Fibroblast of skin of left quadriceps (primary cell): ENCODE measurements at regions not wholly inside any gene's neighbourhood (a gene's known extent, or its start where the extent isn't known, plus 50 kb on each side); places are given as distances from the start of the nearest gene placed in this dataset.

Experiments
- DNase-seq, 2 experiments: peaks; one replicate each; pipeline ENCODE4 v3.0.0-alpha.2; 2013; ENCODE audit warnings: low read depth in 2 of 2

DNA sequence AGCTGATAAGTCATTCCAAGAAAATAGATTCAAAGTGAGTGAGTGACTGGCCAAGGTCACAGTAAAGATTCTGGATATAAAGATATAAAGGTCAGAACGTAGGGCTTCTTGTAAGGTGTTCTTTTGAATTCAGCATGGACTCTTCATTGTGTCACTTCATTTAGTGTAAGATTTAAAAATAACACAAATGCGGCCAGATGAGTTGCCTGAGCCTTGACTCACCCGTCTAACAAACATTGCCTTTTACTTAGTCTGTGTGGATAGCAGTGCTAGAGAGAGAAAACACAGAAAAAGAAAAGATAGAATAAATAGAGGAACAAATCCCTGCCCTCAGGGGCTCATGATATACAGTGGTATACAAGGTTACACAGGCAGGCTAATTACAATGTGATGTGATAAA is 223.4 kb downstream of the PLPP3 start:
- no peak for DNase-seq

DNA sequence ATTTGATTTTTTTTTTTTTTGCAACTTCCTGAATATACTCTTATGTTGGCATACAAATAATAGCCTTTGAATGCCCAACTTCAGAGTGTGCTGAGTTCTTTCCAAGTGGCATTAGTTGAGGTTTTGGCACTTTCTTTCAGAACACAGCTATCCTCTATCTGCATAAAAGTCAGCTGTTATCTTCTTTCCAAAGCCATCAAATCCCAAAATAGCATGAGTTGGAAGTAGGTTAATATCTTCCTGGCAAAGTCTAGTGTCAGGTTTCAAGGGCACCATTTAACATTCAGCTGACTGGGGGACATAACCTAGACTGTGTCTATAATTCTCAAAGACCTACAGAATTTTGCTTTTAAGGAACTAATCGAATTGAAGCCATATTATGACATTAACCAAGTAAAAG is 223.9 kb downstream of the PLPP3 start:
- DNase-seq: no peak

DNA sequence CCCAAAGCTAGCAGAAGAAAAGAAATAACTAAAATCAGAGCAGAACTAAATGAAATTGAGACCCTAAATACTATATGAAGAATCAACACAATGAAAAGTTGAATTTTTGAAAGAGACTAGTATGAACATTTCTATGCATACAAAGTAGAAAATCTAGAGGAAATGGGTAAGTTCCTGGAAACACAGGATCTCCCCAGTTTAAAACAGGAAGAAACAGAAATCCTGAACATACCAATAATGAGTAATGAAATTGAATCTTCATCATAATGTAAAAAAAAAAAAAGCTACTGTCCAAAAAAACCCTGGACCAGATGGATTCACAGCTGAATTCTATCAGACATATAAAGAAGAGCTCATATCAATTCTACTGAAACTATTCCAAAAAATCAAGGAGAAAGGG is 233.5 kb downstream of the PLPP3 start:
- no peak for DNase-seq

DNA sequence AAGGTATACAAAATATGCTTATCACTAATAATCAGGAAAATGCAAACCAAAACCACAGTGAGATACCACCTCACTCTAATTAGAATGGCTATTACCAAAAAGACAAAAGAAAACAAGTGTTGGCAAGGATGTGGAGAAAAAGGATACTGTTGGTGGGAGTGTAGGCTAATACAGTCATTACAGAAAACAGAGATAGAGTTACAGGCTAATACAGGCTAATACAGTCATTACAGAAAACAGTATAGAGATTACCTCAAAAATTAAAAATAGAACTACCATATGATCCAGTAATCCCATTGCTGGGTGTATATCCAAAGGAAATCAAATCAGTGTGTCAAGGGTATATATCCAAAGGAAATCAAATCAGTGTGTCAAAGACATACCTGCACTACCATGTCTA is 238.4 kb downstream of the PLPP3 start:
- no peak for DNase-seq

DNA sequence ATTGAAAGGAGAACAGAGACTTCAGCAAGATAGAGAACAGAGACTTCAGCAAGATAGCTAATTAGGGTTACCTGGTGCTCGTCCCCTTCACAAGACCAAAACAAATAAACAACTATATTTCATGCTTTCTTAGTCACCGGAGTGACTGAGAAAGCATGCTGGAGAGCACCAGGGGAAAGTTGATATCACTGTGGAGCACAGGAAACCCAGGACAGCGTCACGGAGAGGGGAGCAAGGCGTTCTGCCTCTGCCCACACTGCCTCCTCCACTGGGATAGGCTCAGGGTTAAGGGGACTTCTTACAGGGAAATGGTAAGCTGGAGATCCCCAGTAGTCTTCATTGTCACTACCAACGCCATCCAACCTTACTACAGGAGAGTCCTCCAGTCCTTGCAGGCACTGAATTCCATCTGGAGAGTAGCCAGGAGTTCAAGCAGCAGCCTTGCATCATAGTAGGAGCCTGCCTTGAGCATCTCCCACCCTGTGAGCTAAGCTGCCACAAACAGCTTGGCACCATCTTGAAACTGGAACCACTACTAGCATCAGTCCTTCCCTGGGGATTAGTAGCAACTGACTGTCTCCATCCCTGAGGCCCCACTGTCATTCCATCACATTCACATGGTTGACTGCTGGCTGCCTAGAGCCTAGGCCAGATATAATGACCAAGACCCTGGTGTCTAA is 239.4 kb downstream of the PLPP3 start:
- no peak for DNase-seq

DNA sequence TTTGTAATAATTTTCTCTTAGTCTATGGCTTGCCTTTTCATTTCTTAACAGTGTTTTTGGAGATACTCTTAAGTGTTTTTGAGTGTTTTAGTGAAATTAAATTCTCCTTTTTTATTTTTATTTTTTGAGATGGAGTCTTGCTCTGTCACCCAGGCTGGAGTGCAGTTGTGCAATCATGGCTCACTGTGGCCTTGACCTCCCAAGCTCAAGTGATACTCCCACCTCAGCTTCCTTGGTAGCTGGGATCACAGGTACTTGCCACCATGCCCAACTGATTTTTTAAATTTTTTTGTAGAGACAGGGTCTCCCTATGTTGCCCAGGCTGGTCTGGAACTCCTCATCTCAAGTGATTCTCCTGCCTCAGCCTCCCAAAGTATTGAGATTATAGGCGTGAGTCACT is 240.3 kb downstream of the PLPP3 start:
- no peak for DNase-seq

DNA sequence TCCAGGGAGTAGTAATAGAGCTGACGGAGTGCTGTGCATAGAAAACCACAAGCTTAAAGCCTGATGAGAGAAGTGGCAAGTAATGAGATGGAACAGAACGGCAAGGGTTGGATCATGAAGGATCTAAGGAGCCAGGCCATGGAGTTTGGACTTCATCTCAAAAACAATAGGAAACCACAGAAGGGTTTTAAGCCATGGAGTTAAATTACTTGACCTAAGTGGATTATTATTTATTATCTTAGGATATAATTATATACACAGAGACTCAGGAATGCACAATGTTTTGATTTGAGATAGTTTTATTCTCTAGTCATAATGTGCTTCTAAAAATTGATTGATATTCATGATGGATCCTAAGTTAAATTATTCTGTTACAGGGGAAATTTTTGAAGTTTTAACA is 242.4 kb downstream of the PLPP3 start:
- DNase-seq: no peak

DNA sequence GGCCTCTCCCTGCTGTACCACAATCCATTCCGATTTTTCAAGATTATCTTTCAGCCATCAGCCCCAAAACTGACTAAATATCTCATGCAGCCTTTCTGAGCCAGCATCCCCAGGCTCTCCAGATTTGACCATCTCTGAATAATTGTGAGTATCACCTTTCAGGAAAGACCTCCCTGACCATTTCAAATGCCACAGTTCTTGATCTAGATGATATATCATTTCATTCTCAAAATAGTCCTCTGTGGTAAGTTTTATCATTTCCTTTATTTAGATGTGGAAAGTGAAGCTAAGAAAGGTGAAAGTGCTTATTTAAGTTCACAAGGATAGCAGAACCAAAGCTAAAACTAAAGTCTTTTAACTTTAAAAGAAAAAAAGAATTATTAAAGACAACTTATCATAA is 244.0 kb downstream of the PLPP3 start:
- no peak for DNase-seq

DNA sequence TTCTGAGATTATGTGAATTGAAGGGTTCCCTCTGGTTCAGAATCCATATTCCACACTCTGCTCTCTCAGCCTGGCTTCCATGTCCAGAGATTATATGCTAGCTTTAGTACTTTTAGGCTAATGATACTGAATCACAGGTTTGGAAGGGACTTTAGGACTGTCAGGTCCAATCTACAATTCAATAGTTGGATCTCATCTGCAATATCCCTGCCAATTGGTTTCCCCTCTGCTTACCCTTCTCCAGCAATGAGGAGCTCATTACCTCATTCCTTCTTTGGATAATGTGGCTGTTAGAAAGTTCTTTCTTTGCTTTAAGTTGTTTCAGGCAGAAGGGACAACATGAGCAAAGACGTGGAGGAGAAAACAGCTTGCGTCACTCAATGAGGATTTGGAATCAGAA is 245.3 kb downstream of the PLPP3 start:
- DNase-seq: no peak

DNA sequence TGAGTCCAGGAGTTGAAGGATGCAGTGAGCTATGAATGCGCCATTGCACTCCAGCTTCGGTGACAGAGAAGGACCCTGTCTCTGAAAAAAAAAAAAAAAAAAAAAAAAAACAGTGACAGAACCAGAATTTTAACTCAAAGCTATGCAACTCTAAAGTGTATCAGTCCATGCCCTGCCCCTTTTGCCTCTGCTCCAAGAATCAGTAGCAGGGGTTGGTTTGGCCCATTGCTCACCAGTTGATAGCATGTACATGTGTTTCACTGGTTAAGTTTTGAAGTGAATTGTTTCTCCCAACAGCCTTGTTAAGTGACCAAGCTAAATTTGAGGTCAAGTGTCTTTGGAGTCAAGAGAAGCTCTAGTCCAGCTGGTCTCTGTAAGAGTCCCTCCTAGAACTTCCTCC is 245.9 kb downstream of the PLPP3 start:
- no peak for DNase-seq

DNA sequence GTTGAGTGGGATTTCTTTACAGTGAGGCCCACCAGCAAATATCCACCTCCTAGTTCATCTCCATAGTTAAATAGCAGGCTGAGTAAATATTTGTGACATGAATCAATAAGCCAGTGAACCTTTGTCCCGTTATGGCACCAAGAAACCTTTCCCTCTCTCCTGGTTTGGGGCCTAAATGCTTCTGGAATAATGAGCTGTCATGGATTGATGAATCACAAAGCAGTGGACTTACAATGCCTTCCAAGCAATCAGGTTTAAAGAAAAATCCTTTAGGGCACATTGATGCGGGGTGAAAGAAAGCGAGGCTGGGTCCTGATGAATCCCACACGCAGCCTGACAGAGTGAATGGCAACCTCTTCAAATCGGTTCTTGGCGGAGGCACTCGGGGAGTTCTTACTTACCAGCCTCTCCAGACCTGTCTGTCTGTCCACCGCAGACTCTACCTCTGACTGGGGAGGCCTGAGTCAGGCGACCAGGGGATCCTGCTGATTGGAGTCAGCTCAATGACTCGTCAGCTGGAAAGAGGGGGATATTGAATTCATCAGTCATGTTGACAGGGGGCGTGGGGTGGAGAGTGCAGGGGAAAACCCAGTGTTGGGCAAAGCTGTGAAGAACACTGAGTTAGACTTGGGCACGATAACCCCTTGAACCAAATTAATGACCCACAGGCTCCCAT is 247.3 kb downstream of the PLPP3 start:
- DNase-seq: no peak

DNA sequence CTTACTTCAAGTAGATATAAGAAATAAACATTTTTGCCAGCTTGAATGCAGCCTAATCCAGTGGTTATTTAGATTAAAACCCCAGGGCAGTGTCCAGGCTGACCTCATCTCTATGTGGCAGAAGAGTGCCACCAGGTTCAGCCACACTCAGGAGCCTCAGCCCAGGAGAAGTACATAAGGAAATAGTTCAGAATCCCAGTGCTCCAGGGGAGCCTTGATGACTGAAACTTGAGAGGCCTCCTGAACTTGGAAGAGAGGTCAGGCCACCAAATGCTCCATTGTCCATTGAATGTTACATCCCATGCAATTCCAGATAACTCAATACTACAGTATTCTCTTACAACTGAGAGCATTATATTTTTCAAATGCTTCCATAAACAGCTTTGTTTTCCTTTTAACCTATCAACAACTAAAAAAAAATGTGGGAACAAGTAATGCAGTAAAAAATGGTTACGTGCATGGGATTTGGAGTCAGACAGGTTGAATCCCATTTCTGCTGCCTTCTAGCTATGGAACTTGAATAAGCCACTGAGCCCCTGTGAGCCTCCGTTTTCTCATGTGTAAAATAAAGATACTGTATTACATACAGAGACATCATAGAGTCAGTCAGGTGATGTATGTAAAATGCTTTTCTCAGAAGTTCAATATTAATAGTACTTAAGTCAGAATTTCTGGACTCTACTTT is 248.0 kb downstream of the PLPP3 start:
- no peak for DNase-seq

DNA sequence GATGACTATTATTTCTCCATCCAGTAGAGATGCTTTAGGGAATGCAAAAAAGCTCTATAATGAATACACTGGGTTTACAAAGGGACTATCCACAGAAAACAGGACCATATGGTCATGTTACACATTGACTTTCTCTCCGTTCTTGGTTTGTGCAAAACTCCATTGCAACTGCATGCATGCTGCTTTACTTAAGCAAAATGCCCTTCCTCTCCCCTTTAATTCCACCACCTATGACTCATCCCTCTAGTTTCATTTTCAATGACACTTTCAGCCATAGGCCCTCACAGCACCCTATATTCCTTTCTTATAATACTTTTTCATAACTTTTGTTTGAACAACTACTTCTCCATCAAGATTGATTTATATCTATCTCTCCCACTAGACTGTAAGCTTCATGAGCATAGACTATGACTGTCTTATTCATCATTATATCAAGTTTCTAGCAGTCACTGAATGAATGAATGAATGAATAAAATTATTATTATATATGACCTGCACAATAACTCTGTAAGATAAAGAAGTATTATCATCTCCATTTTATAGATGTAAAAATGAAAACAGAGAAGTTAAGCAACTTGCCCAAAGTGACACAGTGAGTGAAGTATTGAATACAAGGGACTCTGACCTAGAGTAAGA is 248.9 kb downstream of the PLPP3 start:
- peak; percentile 53 to 61 for DNase-seq

DNA sequence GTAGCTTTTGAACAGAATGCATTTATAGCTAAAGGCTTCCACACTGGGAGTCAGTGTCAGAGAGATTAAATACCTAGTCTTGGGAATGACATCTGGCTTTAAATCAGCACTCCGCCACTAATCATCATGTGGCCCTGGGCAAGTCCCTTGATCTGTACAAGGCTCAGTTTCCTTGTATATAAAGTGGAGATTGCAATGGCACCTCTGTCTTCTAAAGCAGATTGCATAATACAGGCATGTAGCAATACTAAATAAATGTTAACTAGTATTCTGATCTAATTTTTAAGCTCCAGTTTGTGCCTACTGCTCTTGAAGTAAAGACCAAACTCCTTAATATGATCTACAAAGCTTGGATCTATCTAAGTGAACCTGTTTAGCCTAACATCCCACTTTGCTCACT is 249.4 kb downstream of the PLPP3 start:
- no peak for DNase-seq

DNA sequence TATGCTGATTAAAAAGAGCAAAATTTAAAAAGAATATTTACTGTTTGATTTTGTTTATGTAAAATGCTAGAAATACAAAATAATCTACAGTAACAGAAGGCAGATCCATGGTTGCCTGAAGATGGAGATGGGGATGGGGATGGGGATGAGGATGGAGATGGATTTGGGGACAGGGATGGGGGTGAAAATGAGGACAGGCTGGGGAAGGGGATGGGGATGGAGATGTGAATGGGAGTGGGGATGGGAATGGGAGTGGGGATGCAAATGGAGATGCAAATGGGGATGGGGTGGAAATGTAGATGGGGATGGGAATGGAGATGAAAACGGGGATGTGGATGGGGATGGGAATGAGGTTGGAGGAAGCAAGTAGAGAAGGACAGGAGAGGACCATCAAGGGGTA is 252.2 kb downstream of the PLPP3 start:
- no peak for DNase-seq

DNA sequence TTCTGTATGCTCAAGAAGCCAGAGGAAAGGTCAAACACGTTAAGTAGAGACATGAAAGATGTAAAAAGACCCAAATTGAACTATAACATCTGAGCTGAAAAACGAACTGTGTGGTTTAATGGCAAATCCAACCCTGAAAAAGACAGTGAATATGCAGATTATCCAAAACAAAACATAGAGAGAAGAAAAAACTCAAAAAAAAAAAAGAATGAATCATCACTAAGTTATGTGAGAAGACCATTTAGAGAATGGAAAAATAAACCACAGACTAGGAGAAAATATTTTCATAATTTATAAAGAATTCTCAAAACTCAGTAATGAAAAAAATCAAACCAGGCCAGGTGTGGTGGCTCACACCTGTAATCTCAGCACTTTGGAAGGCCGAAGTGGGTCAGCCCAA is 253.3 kb downstream of the PLPP3 start:
- DNase-seq: no peak

DNA sequence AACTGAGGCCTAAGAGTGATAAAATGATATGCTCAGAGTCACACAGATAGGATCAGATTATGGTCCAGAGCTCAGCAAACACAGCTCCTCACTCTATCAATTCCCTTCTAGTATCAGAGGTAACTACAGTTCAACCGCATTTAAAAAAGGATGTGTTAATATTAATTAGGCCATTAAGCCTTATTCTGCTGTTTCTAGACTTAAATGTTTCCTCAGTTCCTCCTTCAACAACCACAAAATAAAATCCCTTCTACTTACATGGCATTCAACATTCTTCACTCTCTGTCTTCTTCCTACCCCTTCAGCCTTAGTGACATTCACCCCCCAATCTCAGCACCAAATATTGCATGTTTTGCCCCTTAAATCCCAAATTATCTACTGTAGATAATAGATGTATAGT is 254.9 kb downstream of the PLPP3 start:
- no peak for DNase-seq

DNA sequence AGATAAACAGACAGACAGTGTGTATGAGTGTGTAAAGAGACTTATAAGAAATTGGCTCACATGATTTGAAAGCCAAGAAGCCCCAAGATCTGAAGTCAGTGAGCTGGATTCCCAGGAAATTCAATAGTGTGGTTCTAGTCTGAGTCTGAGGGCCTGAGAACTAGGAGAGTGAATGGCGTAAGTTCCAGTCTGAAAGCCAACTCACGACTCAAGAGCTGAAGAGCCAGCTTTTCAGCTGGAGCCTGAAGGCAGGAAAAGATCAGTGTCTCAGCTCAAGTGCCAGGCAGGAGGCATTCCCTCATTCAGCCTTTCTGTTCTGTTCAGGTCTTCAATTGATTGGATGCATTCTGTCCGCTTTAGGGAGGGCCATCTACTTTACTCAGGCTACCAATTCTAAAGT is 257.2 kb downstream of the PLPP3 start:
- no peak for DNase-seq

DNA sequence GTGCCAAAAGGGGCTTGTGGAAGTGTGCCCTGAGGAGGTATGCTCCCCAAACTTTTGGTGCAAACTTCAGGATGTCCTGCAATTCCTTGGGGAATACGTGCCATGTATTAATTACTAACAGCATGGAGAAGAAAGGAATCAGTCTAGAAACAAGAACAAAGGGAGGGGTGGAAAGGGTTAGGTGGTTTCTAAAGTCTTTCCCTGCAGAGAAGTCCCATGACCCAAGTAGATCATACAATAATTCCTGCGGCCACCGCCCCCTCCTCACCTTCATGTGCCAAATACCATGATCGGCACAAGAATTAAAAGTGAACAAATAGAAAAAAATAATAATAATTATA is 258.2 kb downstream of the PLPP3 start:
- DNase-seq: no peak

DNA sequence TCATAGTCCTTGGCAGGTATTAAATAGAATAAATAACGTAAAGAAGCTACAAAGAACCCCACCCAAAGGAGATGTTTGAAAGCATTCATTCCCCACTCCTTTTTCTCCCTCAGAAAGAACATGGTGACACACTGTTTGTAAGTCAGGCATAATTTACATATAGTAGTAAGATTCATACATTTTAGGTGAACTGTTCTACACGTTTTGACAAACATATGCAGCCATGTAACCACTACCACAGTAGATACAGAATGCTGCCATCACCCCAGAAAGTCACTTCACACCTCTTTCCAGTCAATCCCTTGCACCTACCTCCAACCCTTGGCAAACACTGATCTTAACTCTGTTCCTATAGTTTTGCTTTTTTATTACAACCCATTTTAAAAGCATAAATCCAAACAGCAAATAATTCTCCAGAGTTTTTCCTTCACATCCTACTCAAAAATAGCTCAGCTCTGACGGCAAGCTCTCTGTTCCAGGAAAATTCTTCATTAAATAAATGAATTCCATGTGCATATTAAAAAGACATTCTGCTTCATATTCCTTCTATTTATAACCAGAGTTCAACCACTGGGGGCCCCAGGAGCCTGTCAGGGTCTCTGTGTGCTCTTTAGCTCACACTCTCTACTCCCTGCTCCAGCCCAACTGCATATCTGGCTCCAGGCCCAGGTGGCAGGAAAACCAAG is 258.8 kb downstream of the PLPP3 start:
- DNase-seq: no peak

DNA sequence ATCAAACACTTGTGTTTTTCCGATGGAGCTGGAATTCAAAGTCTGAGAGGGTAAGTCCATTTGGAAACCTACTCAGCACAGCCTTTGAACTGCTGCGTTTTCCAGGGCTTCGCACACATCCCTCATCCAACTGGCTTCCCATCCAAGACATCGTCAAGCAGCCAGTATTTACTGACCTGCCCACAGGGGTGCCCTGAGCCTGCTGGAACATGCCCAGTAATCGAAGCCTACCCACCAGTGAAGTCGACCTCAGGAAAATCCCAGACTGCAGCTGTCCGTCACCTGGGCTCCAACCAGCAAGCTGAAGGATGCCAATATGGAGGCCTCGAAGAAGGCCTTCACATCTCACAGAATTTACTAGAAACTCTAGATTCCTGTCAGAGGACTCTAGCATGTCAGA is 261.6 kb downstream of the PLPP3 start:
- DNase-seq: no peak

DNA sequence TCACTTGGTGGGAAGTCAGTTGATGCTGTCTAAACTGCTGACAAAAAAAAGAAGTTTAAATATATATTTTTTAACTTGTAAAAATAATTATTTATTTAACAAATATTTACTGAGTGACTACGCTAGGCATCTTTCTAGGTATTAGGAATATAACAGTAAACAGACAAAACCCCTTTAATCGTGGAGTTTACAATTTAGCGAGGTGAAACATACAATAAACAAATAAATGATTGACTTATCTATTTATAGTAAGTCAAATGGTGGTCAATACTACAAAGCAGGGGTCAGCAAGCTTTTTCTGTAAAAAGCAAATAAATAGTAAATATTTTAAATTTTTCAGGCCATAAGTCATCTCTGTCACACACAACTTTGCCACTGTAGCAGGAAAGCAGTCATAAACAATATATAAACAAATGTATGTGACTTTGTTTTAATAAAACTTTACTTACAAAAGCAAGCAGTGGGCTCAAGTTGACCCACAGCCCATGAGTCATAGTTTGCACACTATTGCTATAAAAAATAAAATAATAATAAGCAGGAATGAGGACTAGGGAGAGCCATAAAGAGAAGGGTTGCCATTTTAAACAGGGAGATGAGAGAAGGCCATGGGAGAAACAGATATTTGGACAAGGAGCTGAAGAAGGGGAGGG is 263.9 kb downstream of the PLPP3 start:
- DNase-seq: no peak
